ENCODE measurements at regions not wholly inside any gene's neighbourhood (a gene's known extent, or its start where the extent isn't known, plus 50 kb on each side); places are given as distances from the start of the nearest gene placed in this dataset.

DNA sequence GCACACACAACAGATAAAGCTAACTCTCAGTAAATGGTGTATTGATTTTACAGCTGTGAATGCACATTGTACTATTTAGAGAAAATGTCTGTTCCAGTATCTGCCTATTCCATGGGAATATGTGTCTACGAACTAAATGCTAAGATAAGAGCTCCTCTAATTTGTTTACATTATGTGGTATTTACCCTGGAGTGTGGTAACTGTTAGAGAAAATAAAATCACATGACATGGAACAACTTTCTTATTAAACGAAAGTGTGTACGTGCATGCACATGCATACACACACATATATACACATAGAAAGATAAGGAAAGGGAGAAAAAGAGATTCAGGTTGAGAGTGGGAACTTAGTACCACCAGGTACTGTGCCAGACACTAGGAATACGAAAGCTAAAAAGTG is 1151.7 kb upstream of the TENM4 start (continued):
- TF ChIP-seq ESRRG (CRISPR knock-in tag; IDR thresholded peaks at IDR 0.05) (no peak), ISL1 (CRISPR knock-in tag; IDR thresholded peaks at IDR 0.05) (no peak), ZNF70 (CRISPR knock-in tag; IDR thresholded peaks at IDR 0.05) (no peak), TSHZ2 (CRISPR knock-in tag; IDR thresholded peaks at IDR 0.05) (no peak), TOX (CRISPR knock-in tag; IDR thresholded peaks at IDR 0.05; ENCODE audit: borderline replicate concordance) (no peak), BACH2 (CRISPR knock-in tag; IDR thresholded peaks at IDR 0.05; ENCODE audit: borderline replicate concordance) (no peak), ARNTL (CRISPR knock-in tag; IDR thresholded peaks at IDR 0.05; ENCODE audit: borderline replicate concordance, low read depth) (no peak)

DNA sequence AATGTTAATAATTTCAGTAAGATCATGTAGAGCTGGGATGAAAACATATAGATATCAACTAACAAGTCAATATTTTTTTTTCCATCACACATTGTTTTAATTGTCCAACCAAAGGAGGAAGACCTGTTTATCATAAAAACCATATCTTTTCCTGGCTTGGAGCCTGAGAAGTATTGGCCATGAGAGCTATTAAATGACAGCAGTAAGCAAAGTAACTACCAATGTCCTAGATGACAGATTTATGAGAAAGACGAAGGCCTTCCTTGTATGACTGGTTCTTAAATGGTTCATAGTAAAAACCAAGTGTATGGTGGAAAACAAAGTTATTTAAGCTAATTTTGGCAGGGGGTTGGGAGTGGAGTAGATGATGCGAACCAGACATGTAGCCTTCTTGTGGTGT is 1147.1 kb upstream of the TENM4 start:
- no peak for ATAC-seq
- TF ChIP-seq ISL1 (CRISPR knock-in tag; IDR thresholded peaks at IDR 0.05) (no peak), SNAI2 (CRISPR knock-in tag; IDR thresholded peaks at IDR 0.05) (no peak), BACH2 (CRISPR knock-in tag; IDR thresholded peaks at IDR 0.05; ENCODE audit: borderline replicate concordance) (no peak), ZNF70 (CRISPR knock-in tag; IDR thresholded peaks at IDR 0.05) (no peak), PPARA (CRISPR knock-in tag; IDR thresholded peaks at IDR 0.05; ENCODE audit: borderline replicate concordance) (no peak), POU6F1 (CRISPR knock-in tag; IDR thresholded peaks at IDR 0.05; ENCODE audit: borderline replicate concordance, low read depth) (no peak), ZNF565 (CRISPR knock-in tag; conservative IDR thresholded peaks at IDR 0.05; ENCODE audit: low read depth) (no peak), ZNF8 (CRISPR knock-in tag; IDR thresholded peaks at IDR 0.05) (no peak), ZC3H10 (CRISPR knock-in tag; IDR thresholded peaks at IDR 0.05) (no peak)
- TF ChIP-seq, protein P1, sequence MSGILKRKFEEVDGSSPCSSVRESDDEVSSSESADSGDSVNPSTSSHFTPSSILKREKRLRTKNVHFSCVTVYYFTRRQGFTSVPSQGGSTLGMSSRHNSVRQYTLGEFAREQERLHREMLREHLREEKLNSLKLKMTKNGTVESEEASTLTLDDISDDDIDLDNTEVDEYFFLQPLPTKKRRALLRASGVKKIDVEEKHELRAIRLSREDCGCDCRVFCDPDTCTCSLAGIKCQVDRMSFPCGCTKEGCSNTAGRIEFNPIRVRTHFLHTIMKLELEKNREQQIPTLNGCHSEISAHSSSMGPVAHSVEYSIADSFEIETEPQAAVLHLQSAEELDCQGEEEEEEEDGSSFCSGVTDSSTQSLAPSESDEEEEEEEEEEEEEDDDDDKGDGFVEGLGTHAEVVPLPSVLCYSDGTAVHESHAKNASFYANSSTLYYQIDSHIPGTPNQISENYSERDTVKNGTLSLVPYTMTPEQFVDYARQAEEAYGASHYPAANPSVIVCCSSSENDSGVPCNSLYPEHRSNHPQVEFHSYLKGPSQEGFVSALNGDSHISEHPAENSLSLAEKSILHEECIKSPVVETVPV (CRISPR knock-in tag; IDR thresholded peaks at IDR 0.05): no peak

- no peak for ATAC-seq
- TF ChIP-seq TSHZ2 (CRISPR knock-in tag; IDR thresholded peaks at IDR 0.05) (no peak), ISL1 (CRISPR knock-in tag; IDR thresholded peaks at IDR 0.05) (no peak)
Measured at GRCh38 chr11:80586464-80586863, 1145.6 kb upstream of the TENM4 start.

DNA sequence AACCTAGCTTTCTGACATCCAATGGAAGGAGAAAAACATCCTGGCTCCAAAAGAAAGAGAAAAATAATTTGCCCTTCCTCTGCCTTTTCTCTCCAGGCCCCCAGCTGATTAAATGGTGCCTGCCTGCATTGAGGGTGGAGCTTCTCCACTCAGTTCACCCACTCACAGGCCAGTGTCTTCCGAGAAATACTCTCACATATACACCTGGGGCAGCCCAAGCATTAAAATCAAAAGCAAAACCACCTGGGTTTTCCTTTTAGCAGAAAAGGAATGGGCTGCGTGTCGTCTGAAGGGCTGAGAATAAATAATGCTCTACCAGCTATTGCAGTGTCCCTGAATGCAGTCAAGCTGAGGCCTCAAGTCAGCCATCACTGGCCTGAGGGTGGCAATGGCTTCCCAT is 1143.8 kb upstream of the TENM4 start:
- ATAC-seq: no peak

More for the DNA sequence above, 1143.8 kb upstream of the TENM4 start:
- TF ChIP-seq PPARA (CRISPR knock-in tag; IDR thresholded peaks at IDR 0.05; ENCODE audit: borderline replicate concordance) (no peak), GLIS3 (CRISPR knock-in tag; IDR thresholded peaks at IDR 0.05) (no peak), ZFP30 (CRISPR knock-in tag; IDR thresholded peaks at IDR 0.05) (no peak), ZNF8 (CRISPR knock-in tag; IDR thresholded peaks at IDR 0.05) (no peak), RARB (CRISPR knock-in tag; IDR thresholded peaks at IDR 0.05) (no peak), SNAI2 (CRISPR knock-in tag; IDR thresholded peaks at IDR 0.05) (no peak), CSDC2 (CRISPR knock-in tag; IDR thresholded peaks at IDR 0.05) (no peak), ZNF70 (CRISPR knock-in tag; IDR thresholded peaks at IDR 0.05) (no peak), POU6F1 (CRISPR knock-in tag; IDR thresholded peaks at IDR 0.05; ENCODE audit: borderline replicate concordance, low read depth) (no peak)

Measured in SK-N-SH treated with all-trans-retinoic acid at 6 μM for 48 hours (cell line).